GM21381 (cell line): ENCODE measurements at regions not wholly inside any gene's neighbourhood (a gene's known extent, or its start where the extent isn't known, plus 50 kb on each side); places are given as distances from the start of the nearest gene placed in this dataset.

ENCODE experiments used
- ATAC-seq: cut with Tn5 transposase; IDR thresholded peaks from one replicate; pipeline ENCODE4 v1.9.1; 2021; ENCODE audit warnings: mild to moderate bottlenecking, moderate library complexity; ENCODE audit not compliant: unreplicated experiment

DNA sequence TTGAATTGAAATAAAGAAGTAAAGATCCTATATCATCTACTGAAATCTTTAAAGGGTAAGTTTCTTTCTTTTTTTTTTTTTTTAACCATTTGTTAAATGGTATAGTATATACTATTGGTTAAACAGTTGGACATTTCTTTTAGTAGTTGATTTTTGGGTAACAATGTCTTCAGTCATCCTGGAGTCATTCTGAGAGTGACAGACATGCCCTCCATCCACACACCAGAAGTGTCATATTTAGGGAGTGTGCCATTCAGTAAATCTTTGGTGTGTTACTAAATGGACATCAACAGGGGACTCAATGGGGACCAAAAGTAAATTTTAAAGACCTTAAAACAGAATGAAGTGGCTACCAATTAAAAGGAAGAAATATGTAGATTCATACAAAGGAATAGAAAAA, 50.8 kb upstream of the SLC39A10 start:
- no peak for ATAC-seq

DNA sequence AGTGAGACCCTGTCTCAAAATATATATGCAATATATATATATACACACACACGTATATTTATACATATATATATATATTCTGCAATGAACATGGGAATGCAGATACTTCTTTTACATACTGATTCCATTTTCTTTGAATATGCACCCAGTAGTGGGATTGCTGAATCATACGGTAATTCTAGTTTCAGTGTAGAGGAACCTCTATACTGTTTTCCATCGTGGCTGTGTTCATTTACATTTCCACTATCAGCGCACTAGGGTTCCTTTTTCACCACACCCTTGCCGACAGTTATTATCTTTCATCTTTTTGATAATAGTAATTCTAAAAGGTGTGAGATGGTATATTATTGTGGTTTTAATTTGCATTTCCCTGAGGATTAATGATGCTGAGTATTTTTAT, 52.3 kb upstream of the SLC39A10 start:
- ATAC-seq, result no peak

DNA sequence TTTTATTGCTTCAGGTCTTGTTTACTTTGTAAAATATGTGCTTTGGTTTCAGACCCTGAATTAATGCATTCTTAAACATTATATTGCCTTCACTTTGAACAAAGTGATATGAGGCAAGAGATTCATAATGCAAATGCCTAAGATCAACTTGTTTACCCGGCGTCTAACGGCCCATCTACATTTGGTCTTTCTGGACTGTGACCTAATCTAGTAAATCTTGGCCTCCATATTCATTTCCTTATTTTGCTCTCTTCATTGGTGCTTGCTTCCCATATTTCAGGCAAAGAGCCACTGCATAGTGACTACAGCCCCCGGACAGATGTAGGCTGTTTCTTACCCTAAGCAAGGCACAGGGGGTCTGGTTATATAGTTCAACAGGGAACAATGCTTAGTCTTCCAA, 53.0 kb upstream of the SLC39A10 start:
- ATAC-seq, result no peak

DNA sequence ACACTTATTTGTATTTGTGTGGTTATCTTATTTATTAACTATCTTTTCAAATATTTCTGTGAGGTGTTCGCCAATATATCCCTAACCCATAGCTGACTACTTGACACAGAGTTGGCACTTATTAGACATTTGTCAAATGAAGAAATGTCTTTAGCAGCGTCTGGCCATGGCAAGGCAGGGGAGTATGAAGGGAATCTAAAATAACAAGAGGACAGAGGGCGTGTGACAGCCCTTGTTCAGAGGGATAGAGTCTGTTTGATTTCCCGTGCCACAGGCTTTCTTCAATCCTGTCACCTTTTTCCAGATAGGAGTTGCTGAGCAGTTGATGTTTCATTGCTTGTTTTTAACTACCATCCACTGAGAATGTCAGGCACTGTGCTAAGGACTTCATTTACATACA, 53.6 kb upstream of the SLC39A10 start:
- no peak for ATAC-seq

DNA sequence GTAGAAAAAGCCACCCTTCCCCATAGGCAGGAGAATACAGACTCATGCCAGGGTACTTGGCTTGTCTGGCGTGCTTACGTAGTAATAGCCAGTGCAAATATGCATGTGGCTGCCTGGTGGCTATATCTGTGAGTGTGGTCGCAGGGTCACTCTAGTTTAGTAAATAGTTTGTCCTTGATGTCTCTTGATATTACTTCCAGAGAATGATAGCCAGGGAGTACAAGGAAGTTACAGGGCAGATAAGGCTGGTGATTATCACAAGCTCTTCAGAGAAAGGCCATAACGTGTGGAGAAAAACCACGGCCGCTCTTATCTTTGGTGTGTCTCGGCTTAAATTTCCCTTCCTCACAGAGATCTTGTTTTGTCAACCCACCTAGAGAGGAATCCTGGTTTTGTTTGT, 54.3 kb upstream of the SLC39A10 start:
- ATAC-seq, result no peak

DNA sequence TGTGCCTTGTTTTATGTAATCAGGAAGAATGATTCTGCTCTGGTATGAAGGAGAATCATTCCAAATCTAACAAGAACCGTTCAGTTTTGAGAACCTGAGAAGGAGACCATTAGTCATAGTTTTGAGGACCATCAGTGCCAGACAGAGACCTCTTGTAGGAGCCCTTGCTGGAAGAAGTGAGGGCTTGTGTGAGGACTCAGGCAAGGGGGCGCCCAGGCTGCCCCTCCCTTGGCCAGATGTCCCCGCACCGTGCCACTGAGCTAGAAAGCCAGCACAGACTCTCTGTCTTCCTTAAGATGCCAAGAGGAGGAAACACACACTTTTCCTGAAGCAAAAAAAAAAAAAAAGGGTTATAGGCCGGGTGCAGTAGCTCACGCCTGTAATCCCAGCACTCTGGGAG, 55.7 kb upstream of the SLC39A10 start:
- ATAC-seq, result no peak

DNA sequence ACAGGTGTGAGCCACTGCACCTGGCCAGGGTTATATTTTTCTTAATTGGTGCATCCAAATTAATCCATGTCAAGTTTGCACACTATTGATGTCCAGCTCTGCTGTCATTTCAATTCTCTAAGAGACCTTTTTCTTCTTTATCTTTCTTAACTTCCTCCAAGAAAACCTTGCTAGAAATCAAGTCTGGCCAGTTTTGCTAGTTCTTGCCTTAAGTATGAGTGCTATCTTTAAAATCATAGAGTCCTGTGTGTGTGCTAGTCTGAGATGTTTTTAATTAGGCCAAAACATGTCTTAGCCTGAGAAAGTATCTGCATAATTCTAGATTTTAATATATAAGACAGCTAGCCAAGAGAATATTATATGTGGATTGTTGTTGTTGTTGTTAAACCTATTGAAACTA, 56.2 kb upstream of the SLC39A10 start:
- no peak for ATAC-seq

DNA sequence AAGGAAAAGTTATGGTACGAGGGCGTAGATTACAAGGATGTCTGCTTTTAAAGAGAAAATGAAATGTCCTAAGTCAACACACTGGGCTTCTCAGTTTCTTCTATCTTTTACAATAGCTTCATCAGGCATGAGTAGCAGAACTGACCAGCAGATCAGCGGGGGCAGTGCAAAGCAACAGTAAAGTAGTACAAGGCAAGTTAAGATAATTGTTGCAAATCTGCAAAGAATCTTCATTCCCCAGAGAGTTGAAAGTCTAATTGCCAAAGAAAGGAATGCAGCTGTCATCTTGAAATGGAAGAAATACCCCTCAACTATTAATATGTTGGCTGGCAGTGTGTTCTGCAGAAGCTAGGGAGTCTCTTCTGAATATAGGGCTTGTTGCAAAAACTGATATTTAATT, 60.2 kb upstream of the SLC39A10 start:
- no peak for ATAC-seq

DNA sequence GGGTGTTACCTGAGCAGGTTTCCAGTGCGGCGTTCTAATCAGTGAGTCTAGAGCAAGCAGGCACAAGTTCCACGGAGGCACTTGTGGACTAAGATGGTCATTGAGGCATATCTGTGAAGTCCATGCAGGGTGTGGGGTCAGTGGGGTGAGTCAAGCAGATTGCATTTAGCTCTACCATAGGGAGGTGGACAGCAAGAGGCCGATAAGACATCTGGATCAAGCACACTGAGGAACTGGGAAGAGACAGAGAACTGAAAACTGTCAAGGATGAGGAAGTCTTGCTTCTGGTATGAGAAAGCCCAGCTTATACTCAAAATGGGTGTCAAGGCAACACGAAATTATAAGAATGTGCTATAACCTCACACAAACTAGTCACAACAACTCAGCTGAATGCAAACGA, 61.2 kb upstream of the SLC39A10 start:
- ATAC-seq, result no peak

DNA sequence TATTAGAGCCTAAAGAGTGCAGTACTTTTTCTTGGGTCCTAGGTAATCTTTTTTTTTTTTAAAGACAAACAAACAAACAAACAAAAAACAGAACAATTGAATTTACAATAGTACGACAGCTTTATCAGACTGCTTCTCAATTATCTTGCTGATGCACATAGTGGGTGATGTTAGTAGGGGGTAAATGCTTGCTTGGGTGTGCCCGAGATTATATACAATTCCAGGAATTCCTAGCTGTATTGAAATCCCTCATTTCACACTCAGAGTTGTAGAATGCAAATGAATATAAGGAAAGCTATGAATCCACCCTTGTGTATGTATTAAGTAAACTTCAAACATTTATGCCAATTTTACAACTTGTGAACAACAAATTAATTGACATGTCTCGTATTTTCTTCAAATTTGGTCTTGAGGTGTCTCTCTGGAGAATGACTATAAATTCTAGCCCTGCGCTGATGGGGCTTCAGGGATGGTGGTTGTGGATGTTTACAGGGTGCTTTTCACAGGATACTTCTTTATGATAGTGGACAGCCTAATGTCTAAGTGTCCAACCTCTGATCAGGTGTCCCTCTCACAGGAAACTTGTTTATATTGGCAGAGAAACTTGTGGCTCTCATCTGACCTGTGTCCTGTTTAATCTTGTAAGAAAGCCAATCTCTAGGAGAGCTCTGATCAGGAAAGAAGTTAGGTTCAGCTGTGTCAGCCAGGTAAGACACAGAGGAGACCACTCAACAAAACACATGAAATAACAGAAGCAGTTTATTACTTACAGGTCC, 61.9 kb upstream of the SLC39A10 start:
- no peak for ATAC-seq

DNA sequence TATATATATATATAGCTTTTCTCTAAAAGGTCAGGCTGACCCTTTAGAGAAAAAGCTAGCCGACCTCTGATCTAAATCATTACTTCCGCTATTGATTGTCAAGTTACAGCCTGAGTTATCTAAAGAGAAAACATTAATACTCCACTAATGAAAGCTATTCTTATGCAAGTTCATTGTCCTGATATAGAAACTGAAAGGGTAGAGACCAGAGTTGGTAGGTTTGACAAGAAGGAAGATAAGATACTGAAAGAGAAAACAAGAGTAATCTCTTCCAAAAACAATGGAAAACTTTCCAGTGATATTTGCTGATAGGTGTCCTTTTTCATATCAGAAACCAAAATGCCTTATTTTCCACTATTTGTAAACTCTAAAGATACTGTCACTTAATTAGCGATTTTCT, 62.8 kb upstream of the SLC39A10 start:
- peak; percentile 68 for ATAC-seq

DNA sequence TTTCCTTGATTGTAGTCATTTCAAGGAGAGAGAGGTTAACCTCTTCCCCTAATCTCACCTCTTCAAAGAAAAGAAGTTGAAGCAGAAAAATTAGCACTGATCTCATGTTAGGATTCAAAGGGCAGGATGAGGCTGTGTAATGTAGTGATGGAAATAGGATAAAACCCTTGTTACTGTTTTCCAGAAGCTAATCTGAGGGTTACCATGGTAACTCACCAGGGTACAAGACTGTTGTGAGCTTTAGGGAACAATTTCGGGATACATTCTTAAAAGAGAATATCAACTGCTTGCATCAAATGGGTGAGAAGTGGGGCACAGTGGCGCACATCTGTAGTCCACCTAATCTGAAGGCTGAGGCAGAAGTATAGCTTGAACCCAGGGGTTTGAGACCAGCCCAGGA, 64.9 kb upstream of the SLC39A10 start:
- ATAC-seq, result no peak

DNA sequence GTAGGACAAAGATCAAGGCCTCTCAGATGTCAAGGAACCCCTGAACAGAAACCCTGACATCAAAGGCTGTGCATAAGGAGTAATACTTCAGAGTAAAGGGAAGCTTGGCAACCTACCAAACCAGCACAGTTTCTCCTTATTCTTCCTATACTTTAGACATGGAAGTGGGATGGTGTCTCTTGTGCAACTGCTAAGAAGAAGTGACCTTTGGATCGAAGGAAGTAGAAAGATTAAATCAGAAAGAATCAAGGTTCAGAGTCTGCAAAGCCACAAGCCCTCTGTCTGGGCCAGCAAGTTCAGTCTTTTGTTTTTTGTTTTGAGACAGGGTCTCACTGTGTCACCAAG, 66.2 kb upstream of the SLC39A10 start:
- ATAC-seq, result no peak

DNA sequence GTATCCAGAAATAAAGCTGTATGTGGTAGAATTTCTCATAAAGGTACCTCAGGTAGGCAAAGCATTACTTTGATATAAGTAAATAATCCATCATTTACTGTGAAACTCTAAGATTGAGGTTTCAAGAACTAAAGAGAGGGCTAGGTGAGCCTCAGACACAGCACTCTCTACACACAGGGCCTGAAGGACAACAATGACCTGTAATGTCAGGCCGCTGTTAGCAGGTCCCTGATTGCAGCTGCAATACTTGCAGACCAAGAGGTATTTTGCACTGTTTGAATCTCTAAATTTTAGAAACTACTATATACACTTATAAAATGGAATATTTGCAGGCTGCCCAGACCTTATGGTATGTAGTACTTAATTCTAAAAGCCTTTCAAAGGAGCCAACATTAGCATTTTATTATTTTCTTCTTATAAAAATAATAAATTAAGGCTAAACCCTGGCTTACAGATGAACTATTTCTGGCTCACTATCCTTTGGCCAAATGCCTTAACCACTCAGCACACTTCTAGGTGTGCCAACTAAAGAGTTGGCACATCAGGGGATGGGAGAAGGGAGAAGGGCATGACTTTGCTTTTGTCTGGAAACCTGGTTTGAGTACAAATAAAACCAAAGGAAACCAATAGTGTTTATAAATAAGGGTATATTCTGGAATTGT, 66.7 kb upstream of the SLC39A10 start:
- ATAC-seq, result no peak

DNA sequence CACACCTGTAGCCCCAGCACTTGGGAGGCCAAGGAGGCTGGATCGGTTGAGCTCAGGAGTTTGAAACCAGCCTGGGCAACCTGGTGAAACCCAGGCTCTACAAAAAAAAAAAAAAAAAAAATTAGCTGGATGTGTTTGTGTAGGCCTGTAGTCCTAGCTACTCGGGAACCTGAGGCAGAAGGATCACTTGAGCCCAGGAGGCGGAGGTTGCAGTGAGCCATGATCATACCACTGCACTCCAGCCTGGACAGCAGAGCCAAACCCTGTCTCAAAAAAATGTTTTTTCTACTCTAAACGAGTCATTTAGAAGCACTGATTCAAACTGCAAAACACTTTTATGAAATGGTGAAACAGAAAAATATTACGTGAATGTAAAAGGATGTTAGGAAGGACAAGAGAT, 69.1 kb upstream of the SLC39A10 start:
- ATAC-seq, result no peak

DNA sequence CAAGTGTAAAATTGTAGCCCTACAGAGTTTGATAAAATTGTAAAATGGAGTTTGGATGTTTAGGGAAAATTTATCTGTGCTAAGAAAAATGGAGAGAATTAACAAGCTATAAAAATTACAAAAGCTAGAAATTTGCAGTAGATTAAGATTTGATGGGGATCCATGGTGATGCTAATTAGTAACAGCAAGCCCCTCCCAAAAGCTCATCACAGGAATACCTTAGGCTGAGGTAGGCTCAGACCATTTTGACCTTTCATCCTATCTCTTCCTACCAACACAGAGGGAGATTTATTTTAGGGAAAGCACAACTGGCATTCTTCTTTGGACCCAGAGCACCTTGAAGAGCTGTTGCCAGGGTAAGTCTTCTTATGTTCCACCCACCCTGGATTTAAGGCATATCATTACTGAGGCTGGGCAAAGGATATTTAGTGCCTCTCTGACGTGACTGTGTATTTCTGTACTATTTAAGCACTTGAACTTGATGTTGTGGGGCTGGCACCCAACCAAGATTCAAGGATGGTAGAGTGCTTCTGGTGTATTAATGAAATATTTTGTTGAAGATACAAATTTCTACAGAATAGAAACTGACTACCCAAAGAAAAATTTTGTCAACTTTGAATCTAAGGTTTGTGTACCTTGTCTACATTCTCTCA, 70.8 kb upstream of the SLC39A10 start:
- ATAC-seq, result no peak

DNA sequence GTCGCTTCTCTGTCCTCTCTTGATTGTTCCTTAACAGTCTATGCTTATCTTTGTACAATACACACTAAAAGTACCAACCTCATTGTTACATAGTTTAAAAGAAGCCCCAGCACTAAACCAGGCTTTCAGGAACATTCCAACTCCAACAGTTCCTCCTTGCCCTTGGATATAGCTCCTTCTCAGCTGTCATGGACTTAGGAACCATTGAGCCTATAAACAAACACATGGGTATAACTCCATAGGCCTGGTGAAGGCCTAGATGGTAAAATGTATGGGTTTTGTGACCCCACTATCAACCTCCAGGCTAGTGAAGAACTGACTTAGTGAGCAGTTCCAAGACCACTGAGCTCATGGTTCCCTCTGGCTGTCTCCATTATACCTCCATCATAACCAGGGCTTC, 74.8 kb upstream of the SLC39A10 start:
- no peak for ATAC-seq

DNA sequence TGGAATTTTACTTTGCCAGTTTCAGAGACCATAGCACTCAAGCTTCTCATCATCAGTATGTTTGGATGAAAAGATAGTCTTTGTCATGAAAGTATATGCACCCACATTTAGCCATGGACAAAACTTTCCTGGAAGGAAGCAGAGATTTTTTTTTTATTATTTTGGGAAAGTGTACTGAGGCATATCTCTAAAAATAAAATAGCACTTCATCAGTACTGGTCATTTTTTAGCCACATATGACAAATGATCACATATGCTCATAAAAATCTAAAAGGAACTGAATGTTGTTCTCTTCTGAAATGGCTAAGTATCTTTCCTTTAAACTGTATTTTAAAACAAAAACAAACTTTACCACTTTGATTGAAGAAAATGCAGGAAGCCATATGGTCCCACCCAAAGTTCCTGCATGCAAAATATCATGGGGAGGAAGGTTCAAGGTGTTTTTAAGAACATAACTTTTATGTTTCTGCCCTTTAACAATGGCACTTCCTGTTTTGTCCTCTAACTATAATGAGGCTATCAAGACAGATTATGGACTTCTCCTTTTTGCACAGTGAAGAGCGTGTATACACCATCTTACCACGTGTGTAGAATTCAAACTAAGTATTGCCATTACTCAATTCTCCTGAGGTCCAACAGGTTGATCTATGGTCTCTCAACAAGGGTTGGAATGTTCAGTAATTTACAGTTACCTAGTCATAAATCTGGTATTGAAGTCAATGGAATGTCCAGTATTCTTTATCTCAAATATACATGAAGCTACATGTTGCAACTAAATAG, 77.1 kb upstream of the SLC39A10 start:
- ATAC-seq, result peak; percentile 44

DNA sequence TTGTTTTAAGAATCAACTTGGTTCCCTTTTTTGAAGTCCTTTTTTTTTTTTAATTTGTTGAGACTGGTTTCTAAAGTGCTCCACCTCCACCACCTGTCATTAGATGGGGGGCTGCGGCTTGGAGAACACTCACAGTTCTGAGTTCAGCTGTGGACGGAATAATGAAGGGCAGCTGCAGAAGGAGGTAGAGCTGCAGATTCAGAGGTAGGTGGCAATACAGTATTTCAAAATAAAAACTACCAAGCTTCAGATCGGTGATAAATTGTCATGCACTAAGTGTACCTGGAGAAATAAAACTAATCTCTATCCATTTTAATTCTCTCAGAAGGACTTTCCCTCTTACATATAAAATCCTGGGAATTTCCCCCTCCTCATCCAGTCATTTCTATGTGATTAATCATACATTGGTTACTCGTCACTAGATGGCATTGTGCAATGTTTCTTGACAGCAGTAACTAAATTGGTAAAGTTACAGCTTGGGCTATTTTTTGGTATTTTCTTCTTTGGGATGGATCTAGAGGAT, 81.1 kb upstream of the SLC39A10 start:
- ATAC-seq, result peak; percentile 71

DNA sequence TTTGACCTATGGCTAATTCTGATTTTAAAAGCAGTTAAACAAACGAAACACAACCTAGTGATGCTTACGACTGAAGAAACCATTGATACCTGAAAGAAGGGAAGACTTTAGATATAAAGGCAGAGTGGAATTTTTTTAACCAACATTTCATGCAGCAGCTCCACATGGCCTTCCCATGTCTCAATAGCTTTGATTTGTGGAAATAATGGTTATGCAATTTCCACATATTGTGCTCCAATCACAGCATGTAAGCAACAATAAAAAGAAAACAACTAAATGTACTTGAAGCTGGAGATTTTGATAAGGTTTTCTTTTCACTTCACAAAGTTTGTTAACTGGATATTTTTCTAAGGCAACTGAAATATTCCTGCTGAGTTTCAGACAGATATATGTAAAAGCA, 82.0 kb upstream of the SLC39A10 start:
- ATAC-seq, result no peak

DNA sequence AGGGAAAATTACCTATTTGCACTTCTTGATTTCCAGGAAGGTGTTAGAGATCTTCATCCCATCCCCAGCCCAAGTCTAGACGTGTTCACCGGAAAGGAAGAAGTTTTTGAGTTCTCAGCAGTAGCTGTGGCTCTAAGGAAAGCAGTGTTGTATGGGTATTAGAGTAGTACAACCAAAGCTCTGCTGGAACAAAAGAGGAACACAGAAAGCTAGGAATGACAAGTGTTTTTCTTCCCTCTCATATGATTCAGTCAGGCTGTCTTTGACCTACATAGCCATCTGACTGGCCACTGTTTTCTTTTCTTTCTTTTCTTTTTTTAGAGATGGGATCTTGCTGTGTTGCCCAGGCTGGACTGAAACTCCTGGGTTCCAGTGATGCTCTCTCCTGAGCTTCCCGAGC, 82.7 kb upstream of the SLC39A10 start:
- ATAC-seq, result no peak
